SK-N-SH treated with all-trans-retinoic acid at 6 μM for 48 hours (cell line): ENCODE measurements at regions not wholly inside any gene's neighbourhood (a gene's known extent, or its start where the extent isn't known, plus 50 kb on each side); places are given as distances from the start of the nearest gene placed in this dataset.

Experiments
- ESRRG ChIP-seq: fragments of 250-450 bp; sonication (Bioruptor Pico); IDR thresholded peaks from 2 replicates; pipeline ENCODE4 v1.6.1; 2021; ENCODE audit warnings: mild to moderate bottlenecking
- SNAI2 ChIP-seq: fragments of 250-450 bp; sonication (Bioruptor Pico); IDR thresholded peaks from 2 replicates; pipeline ENCODE4 v1.5.0; 2020; ENCODE audit warnings: mild to moderate bottlenecking, moderate library complexity
- ZFP3 ChIP-seq: fragments of 250-450 bp; sonication (Bioruptor Pico); IDR thresholded peaks from 2 replicates; pipeline ENCODE4 v1.5.0; 2020; ENCODE audit warnings: mild to moderate bottlenecking, moderate library complexity
- TF ChIP-seq, protein P1 (sequence below): fragments of 250-450 bp; sonication (Bioruptor Pico); IDR thresholded peaks from 2 replicates; pipeline ENCODE4 v1.8.0; 2020; ENCODE audit warnings: mild to moderate bottlenecking, moderate library complexity, borderline replicate concordance

DNA sequence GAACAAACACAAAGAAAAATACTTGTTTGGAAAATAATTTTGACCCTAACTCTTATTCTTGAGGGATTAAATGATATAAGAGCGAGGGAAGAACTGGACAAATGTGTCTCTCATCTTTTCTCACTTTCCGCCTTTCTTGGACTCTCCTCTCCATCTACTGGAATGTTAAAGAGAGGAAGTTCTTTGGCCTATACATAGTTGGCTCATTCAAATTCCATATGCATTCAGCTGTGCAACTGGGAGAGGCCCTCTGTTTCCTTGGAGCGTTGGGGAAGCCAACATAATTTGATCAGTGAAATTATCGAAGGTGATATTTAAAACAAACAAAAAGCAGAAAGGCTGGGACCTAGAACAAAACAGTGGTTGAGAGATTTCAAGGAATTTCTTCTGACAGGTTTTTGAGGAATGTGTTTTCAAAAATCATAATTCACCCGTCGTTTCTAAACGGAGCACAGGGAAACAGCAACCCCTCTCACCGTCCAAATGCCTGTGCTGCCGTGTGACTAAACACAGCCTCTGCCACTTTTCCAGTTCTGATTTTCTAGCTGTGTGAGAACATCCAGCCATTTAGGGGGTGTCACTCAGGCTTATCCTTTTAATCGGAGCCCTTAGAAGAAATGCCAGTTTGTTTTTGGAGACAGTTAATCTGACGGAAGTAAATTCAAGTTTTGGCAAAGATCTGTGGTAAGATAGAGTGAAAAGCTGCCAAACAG, 489.9 kb downstream of the SOX2 start:
- TF ChIP-seq, protein P1, sequence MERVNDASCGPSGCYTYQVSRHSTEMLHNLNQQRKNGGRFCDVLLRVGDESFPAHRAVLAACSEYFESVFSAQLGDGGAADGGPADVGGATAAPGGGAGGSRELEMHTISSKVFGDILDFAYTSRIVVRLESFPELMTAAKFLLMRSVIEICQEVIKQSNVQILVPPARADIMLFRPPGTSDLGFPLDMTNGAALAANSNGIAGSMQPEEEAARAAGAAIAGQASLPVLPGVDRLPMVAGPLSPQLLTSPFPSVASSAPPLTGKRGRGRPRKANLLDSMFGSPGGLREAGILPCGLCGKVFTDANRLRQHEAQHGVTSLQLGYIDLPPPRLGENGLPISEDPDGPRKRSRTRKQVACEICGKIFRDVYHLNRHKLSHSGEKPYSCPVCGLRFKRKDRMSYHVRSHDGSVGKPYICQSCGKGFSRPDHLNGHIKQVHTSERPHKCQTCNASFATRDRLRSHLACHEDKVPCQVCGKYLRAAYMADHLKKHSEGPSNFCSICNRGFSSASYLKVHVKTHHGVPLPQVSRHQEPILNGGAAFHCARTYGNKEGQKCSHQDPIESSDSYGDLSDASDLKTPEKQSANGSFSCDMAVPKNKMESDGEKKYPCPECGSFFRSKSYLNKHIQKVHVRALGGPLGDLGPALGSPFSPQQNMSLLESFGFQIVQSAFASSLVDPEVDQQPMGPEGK: no peak
- TF ChIP-seq SNAI2 (CRISPR knock-in tag): no peak
- TF ChIP-seq ZFP3 (CRISPR knock-in tag): no peak
- TF ChIP-seq ESRRG (CRISPR knock-in tag): no peak
